H9 (cell line): ENCODE measurements at regions not wholly inside any gene's neighbourhood (a gene's known extent, or its start where the extent isn't known, plus 50 kb on each side); places are given as distances from the start of the nearest gene placed in this dataset.

Experiments used
- DNase-seq: peaks from one replicate; pipeline ENCODE4 v3.0.0-alpha.2; 2017
- H2AFZ ChIP-seq: one replicate; pipeline ENCODE4 v1.6.1; 2013; ENCODE audit warnings: mild to moderate bottlenecking, low read length, control low read depth, moderate library complexity
- H2AK5ac ChIP-seq: 2 replicates; pipeline ENCODE4 v1.6.1; 2013; ENCODE audit warnings: low read length, control low read depth, mixed read lengths; ENCODE audit not compliant: insufficient read length
- H2BK120ac ChIP-seq: one replicate; pipeline ENCODE4 v1.6.1; 2013; ENCODE audit warnings: low read depth, mild to moderate bottlenecking, low read length, control low read depth, inconsistent platforms; ENCODE audit not compliant: poor library complexity, severe bottlenecking
- H2BK12ac ChIP-seq: 2 replicates; pipeline ENCODE4 v1.6.1; 2013; ENCODE audit warnings: low read length, control low read depth, mixed read lengths, low read depth; ENCODE audit not compliant: insufficient read length
- H2BK15ac ChIP-seq: 2 replicates; pipeline ENCODE4 v1.6.1; 2013; ENCODE audit warnings: low read depth, low read length, control low read depth
- H2BK20ac ChIP-seq: one replicate; pipeline ENCODE4 v1.6.1; 2013; ENCODE audit warnings: low read depth, mild to moderate bottlenecking, low read length, control low read depth, inconsistent platforms; ENCODE audit not compliant: poor library complexity, severe bottlenecking
- H2BK5ac ChIP-seq: 2 replicates; pipeline ENCODE4 v1.6.1; 2013; ENCODE audit warnings: low read length, control low read depth, mixed read lengths; ENCODE audit not compliant: insufficient read length
- H3K14ac ChIP-seq: 2 replicates; pipeline ENCODE4 v1.6.1; 2013; ENCODE audit warnings: low read length, control low read depth; ENCODE audit not compliant: insufficient read depth
- H3K18ac ChIP-seq: 2 replicates; pipeline ENCODE4 v1.6.1; 2013; ENCODE audit warnings: low read depth, mild to moderate bottlenecking, mixed read lengths, low read length, control low read depth; ENCODE audit not compliant: insufficient read length
- H3K23ac ChIP-seq: 2 replicates; pipeline ENCODE4 v1.6.1; 2013; ENCODE audit warnings: low read length, control low read depth, mixed read lengths, low read depth; ENCODE audit not compliant: insufficient read length
- H3K23me2 ChIP-seq: 2 replicates; pipeline ENCODE4 v1.6.1; 2013; ENCODE audit warnings: low read depth, mild to moderate bottlenecking, mixed read lengths, low read length, control low read depth; ENCODE audit not compliant: insufficient read length, poor library complexity, severe bottlenecking
- H3K27ac ChIP-seq: 2 replicates; pipeline ENCODE4 v1.5.1; 2013; ENCODE audit warnings: low read length, control low read depth, mixed read lengths, low read depth; ENCODE audit not compliant: insufficient read length
- H3K27me3 ChIP-seq: 2 replicates; pipeline ENCODE4 v1.6.1; 2013; ENCODE audit warnings: low read length, control low read depth, inconsistent platforms; ENCODE audit not compliant: insufficient read depth
- H3K4ac ChIP-seq: 2 replicates; pipeline ENCODE4 v1.6.1; 2013; ENCODE audit warnings: low read depth, mild to moderate bottlenecking, control low read depth, inconsistent platforms, low read length, moderate library complexity
- H3K4me1 ChIP-seq: 2 replicates; pipeline ENCODE4 v1.6.1; 2013; ENCODE audit warnings: low read length, control low read depth, inconsistent platforms; ENCODE audit not compliant: insufficient read depth
- H3K4me2 ChIP-seq: 2 replicates; pipeline ENCODE4 v1.6.1; 2013; ENCODE audit warnings: low read length, control low read depth, mixed read lengths; ENCODE audit not compliant: insufficient read length, insufficient read depth
- H3K56ac ChIP-seq: 2 replicates; pipeline ENCODE4 v1.6.1; 2013; ENCODE audit warnings: low read depth, mild to moderate bottlenecking, mixed read lengths, low read length, control low read depth; ENCODE audit not compliant: insufficient read length
- H3K79me1 ChIP-seq: 2 replicates; pipeline ENCODE4 v1.6.1; 2013; ENCODE audit warnings: low read depth, mild to moderate bottlenecking, moderate library complexity, low read length, control low read depth, inconsistent platforms; ENCODE audit not compliant: insufficient read depth, poor library complexity, severe bottlenecking
- H3K79me2 ChIP-seq: 2 replicates; pipeline ENCODE4 v1.6.1; 2013; ENCODE audit warnings: low read length, control low read depth, inconsistent platforms; ENCODE audit not compliant: insufficient read depth
- H3K9ac ChIP-seq: 2 replicates; pipeline ENCODE4 v1.6.1; 2013; ENCODE audit warnings: low read length, control low read depth, mixed read lengths; ENCODE audit not compliant: insufficient read length; ENCODE audit errors: extremely low read depth
- H3K9me3 ChIP-seq: one replicate; pipeline ENCODE4 v1.6.1; 2013; ENCODE audit warnings: low read depth, low read length, inconsistent platforms; ENCODE audit not compliant: control insufficient read depth
- H3T11ph ChIP-seq: one replicate; pipeline ENCODE4 v1.6.1; 2013; ENCODE audit warnings: mild to moderate bottlenecking, low read length, control low read depth, inconsistent platforms
- H4K20me1 ChIP-seq: one replicate; pipeline ENCODE4 v1.6.1; 2013; ENCODE audit not compliant: control insufficient read depth, insufficient read length, insufficient read depth
- H4K5ac ChIP-seq: 2 replicates; pipeline ENCODE4 v1.6.1; 2013; ENCODE audit warnings: low read depth, mild to moderate bottlenecking, mixed read lengths, low read length, control low read depth; ENCODE audit not compliant: insufficient read length
- H4K8ac ChIP-seq: replicated peaks from 2 replicates; pipeline ENCODE4 v1.6.1; 2013; ENCODE audit warnings: low read length, control low read depth, mixed read lengths, low read depth; ENCODE audit not compliant: insufficient read length
- H4K91ac ChIP-seq: 2 replicates; pipeline ENCODE4 v1.6.1; 2013; ENCODE audit warnings: low read depth, mild to moderate bottlenecking, moderate library complexity, mixed read lengths, low read length, control low read depth; ENCODE audit not compliant: insufficient read length
- H3K27ac Mint-ChIP-seq, 3 experiments: 2 replicates in 2 of 3; 3 replicates in 1 of 3; pipeline ENCODE4 v1.8.0; 2020 to 2021; ENCODE audit warnings: mixed read lengths in 3 of 3, mild to moderate bottlenecking in 1 of 3, moderate library complexity in 1 of 3
- H3K27me3 Mint-ChIP-seq: 2 replicates; pipeline ENCODE4 v1.8.0; 2021; ENCODE audit warnings: low read depth, mild to moderate bottlenecking, moderate library complexity, mixed read lengths
- H3K36me3 Mint-ChIP-seq, 3 experiments: 2 replicates in 2 of 3; 3 replicates in 1 of 3; pipeline ENCODE4 v1.8.0; 2020 to 2021; ENCODE audit warnings: low read depth in 3 of 3, mixed read lengths in 3 of 3; ENCODE audit not compliant: insufficient read depth in 1 of 3
- H3K4me1 Mint-ChIP-seq, 2 experiments: 2 replicates each; pipeline ENCODE4 v1.8.0; 2020; ENCODE audit warnings: mixed read lengths in 2 of 2
- H3K4me3 Mint-ChIP-seq, 2 experiments: 2 replicates in 1 of 2; 3 replicates in 1 of 2; pipeline ENCODE4 v1.8.0; 2020 to 2021; ENCODE audit warnings: mild to moderate bottlenecking in 2 of 2, mixed read lengths in 2 of 2, moderate library complexity in 1 of 2
- H3K9me3 Mint-ChIP-seq, 2 experiments: 2 replicates in 1 of 2; 3 replicates in 1 of 2; pipeline ENCODE4 v1.8.0; 2020; ENCODE audit warnings: mild to moderate bottlenecking in 2 of 2, mixed read lengths in 2 of 2, moderate library complexity in 1 of 2
- WGBS: extraction: QIAGEN DNeasy Blood & Tissue Kit; methylation state at CpG from one replicate; pipeline ENCODE4 v1.1.7; 2013; ENCODE audit warnings: missing lambda C conversion rate, low lambda C conversion rate, mixed read lengths; ENCODE audit not compliant: insufficient read length; ENCODE audit errors: extremely low coverage; 5-methylcytosine and 5-hydroxymethylcytosine counted together
- TF ChIP-seq, protein P1 (sequence below): fragments of 200-600 bp; sonication (generic); conservative IDR thresholded peaks from 3 replicates; pipeline ENCODE4 v1.8.0; 2021; ENCODE audit warnings: antibody characterized with exemption, mild to moderate bottlenecking

DNA sequence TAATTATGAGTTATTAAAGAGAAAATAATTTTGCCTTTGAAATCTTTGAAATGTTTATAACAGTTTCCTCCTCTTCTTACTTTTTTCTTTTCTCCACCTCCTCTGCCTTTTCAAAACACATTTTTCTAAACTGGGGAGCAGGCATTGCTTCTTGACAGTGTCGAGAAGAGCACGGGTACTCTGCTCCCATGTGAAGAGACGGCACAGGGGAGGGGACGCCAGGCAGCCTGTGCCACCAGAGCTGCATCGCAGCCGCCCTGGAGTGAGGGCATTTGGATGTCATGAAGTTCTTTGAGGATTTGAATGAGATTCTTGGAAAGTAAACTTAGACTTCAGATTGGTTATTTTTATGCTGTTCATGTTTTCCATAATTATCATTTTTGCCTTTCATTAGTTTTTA is 149.7 kb downstream of the ACTR3B start:
- H4K91ac ChIP-seq = no peak overlapping the region
- no peak for DNase-seq
- no peaks in the 10 kb centered on the region for H3K4me1 ChIP-seq
- no peak overlapping the region for H3K27ac Mint-ChIP-seq
- H4K5ac ChIP-seq = no peak overlapping the region
- H2BK15ac ChIP-seq = no peak overlapping the region
- TF ChIP-seq, protein P1, sequence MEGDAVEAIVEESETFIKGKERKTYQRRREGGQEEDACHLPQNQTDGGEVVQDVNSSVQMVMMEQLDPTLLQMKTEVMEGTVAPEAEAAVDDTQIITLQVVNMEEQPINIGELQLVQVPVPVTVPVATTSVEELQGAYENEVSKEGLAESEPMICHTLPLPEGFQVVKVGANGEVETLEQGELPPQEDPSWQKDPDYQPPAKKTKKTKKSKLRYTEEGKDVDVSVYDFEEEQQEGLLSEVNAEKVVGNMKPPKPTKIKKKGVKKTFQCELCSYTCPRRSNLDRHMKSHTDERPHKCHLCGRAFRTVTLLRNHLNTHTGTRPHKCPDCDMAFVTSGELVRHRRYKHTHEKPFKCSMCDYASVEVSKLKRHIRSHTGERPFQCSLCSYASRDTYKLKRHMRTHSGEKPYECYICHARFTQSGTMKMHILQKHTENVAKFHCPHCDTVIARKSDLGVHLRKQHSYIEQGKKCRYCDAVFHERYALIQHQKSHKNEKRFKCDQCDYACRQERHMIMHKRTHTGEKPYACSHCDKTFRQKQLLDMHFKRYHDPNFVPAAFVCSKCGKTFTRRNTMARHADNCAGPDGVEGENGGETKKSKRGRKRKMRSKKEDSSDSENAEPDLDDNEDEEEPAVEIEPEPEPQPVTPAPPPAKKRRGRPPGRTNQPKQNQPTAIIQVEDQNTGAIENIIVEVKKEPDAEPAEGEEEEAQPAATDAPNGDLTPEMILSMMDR = no peak
- no peak overlapping the region for H3K4me3 Mint-ChIP-seq
- H2BK20ac ChIP-seq = no peak overlapping the region
- H3K56ac ChIP-seq = no peak overlapping the region
- no peak overlapping the region for H3K27ac ChIP-seq
- H3K14ac ChIP-seq = no peak overlapping the region
- no peak overlapping the region for H2BK12ac ChIP-seq
- H2AK5ac ChIP-seq = no peak overlapping the region
- H3K23ac ChIP-seq = no peak overlapping the region
- no peaks in the 10 kb centered on the region for H3K79me1 ChIP-seq
- H3K18ac ChIP-seq = no peak overlapping the region
- no peak overlapping the region for H4K8ac ChIP-seq
- H2BK5ac ChIP-seq = no peak overlapping the region
- no CpG with 5 or more reads among the region's 6 CpGs for WGBS
- no peak overlapping the region for H2BK120ac ChIP-seq
- no peak overlapping the region for H3K4me2 ChIP-seq
- no peaks in the 10 kb centered on the region for H3K9me3 ChIP-seq
- H3K79me2 ChIP-seq = no peaks in the 10 kb centered on the region
- no peak overlapping the region for H3K4ac ChIP-seq
- no peaks in the 10 kb centered on the region for H3K23me2 ChIP-seq
- H3K27me3 ChIP-seq = no peaks in the 10 kb centered on the region
- no peak overlapping the region for H3T11ph ChIP-seq
- H3K27me3 Mint-ChIP-seq = peaks cover 4% of the 10 kb centered on the region
- no peaks in the 10 kb centered on the region for H4K20me1 ChIP-seq
- peaks cover 0 to 8% of the 10 kb centered on the region in 2 experiments; a peak in 3 of 4 replicates for H3K4me1 Mint-ChIP-seq
- no peak overlapping the region for H3K9ac ChIP-seq
- no peaks in the 10 kb centered on the region for H3K36me3 Mint-ChIP-seq
- no peaks in the 10 kb centered on the region for H3K9me3 Mint-ChIP-seq
- no peak overlapping the region for H2AFZ ChIP-seq
